Epidermal melanocyte (primary cell): ENCODE measurements at regions not wholly inside any gene's neighbourhood (a gene's known extent, or its start where the extent isn't known, plus 50 kb on each side); places are given as distances from the start of the nearest gene placed in this dataset.

Source experiments
- DNase-seq: peaks from one replicate; pipeline ENCODE4 v3.0.0; 2011; ENCODE audit warnings: low spot score; ENCODE audit not compliant: insufficient read length

DNA sequence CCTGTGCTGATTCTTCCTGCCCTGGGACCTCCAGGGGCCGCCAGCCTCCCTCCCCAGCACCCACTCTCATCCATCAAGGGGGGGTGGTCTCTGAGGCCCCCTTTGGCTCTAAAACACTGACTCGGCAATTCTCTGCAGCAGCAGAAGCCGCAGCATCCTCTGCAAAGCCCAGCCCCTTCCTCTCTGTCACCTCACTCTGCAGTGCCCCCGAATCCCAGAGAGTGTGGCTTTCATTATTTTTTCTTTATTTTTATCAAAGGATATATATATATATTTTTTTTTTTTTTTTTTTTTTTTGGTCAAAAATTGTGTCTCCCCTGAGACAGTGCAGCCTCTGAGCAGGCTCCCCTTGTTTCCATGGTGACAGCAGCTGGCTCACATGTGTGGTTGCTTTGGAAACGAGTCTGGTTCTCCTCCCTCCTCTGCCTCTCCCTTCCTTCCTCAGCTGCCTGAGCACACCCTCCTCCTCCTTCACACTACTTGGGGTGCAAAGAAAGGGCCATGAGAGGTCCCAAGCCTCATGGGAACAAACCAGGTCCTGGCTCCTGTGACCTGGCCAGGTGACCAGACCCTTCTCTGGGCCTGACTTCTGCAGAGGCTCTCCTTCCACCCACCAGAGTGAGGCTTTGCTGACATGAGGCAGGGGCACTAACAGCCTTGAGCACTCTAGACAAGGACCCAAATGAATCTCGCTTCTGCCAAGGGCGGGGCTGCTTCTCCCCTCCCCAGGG, 100.5 kb downstream of the LRRC74A start:
- no peak for DNase-seq

DNA sequence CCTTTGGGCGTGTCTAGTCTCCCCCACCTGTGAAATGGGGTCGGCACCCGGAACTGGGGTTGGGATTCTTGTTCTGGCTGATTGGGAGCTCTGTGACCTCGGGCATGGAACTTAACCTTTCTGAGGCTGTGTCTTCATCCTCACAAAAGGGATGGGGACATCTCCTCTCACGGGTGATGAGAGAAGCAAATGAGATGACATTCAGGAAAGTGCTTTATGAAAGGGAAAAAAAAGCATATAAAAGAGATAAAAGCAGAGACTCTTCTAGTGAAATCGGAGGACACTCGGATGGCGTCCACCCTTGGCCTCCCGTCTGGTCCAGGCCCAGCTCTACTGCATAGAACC, 98.9 kb downstream of the LRRC74A start:
- DNase-seq, result no peak

DNA sequence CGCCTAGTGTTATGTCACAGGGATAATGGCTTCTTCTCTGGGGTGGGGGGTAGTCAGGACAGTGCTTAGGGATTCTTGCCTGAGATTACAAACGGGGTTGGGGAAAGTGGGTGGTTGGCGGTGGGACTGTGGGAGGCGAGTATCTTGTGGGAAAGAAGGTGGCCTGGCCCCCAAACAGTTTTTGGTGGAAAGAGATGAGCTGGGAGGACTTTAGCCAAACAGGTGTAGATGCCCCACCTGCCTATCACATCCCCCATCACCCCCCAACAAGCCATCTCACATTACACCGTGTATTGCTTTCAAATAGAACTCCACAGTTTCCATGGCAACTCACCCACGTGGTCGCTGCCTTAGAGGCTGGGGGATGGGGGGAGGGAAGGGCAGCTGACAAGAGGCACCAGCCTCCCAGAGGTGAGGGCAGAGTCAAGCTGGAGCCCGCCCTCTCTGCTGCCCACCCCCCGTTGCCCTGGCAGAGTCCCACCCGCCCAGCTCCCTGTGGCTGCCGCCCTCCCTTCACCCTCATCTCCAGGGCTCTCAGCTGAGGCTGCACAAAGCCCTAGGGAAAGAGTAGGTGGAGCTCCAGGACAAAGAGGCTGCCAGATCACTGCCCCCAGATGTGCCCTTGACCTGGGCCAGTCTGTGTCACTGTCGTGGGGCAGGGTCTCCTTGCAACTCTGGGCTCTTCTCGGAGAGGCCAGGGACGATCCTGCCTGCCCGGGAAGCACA, 98.3 kb downstream of the LRRC74A start:
- no peak for DNase-seq

DNA sequence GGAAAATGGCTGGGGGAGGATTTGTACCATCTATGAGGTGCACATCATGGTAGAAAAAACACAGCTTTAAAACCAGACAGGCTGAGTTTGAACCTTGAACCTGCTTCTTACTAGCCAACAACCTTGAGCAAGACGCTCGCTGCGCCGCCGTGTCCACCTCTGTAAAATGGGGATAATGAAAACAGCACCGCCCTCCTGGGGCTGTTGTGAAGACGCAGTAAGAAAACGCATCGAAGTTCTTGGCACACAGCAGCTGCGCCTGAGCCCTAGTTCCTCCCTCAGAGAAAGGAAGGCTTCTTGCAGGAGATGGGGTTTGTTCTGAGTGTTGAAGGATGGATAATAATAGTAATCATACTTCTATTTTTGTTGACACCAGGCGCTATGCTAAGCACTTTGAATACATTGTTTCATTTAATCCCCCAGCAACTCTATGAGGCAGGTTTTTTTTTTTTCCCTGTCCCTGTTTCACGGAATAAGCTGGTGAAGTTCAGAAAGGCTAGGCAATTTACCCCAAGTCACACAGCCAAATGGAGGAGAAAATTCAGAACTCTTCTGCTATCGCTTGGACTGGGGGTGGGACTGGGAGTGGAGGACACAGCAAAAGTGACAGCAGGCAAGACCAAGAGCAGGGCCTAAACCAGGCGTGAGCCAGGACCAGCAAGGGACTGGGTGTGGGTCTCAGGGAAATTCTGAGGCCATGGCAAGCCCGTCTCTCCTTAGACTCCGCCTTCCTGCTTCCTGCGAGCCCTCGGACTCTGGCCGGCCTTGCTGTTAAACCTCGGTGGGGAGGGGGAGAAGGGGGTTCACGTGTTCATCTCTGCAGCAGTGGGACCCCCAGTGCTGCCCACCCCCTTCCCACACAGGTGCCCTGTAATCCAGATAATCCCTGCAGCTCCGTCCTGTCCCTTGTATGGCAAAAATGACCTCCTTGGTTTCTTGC, 97.5 kb downstream of the LRRC74A start:
- no peak for DNase-seq

DNA sequence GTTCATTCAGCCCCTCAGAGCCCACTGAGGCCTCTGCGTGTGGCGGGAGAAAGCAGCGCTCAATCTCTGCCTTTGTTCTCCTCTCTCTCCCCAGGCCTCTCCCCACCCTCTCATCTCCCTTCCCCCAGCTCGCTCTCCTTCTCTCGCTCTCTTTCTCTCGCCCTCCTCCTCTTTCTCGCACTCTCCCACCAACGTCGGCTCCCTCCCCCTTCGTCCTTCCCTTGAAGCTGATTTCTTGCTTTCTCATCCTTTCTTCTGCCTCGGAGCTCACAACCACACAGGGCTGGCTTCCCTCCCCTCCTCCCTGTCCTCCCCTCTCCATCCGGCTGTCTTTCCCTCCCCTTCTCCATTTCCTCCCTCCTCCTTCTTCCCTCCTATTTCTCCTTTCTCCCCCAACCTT, 96.4 kb downstream of the LRRC74A start:
- DNase-seq, result no peak

DNA sequence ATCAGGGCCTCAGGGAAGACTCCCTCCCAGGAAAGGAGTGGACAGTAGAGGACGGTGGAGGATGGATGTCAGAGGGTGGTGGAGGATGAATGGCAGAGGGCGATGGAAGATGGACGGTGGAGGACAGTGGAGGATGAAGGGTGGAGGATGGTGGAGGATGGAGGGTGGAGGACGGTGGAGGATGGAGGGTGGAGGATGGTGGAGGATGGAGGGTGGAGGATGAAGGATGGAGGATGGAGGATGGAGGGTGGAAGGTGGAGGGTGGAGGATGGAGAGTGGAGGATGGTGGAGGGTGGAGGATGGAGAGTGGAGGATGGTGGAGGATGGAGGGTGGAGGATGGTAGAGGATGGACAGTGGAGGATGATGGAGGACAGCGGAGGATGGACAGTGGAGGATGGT, 95.9 kb downstream of the LRRC74A start:
- DNase-seq, result no peak

DNA sequence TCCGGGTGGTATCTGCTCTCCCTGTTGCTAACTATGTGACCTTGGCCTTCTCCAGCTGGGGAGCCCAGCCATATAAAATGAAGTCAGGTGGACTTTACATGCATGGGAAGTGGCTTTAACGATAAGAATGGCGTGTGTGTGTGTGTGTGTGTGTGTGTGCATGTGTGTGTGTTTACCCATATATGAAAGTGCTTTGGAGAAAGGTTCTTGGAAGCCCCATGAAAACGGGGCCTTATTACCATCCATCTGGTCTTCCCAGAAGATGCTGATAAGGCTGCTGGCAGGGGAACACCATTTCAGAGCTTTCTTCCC, 94.8 kb downstream of the LRRC74A start:
- DNase-seq, result no peak

DNA sequence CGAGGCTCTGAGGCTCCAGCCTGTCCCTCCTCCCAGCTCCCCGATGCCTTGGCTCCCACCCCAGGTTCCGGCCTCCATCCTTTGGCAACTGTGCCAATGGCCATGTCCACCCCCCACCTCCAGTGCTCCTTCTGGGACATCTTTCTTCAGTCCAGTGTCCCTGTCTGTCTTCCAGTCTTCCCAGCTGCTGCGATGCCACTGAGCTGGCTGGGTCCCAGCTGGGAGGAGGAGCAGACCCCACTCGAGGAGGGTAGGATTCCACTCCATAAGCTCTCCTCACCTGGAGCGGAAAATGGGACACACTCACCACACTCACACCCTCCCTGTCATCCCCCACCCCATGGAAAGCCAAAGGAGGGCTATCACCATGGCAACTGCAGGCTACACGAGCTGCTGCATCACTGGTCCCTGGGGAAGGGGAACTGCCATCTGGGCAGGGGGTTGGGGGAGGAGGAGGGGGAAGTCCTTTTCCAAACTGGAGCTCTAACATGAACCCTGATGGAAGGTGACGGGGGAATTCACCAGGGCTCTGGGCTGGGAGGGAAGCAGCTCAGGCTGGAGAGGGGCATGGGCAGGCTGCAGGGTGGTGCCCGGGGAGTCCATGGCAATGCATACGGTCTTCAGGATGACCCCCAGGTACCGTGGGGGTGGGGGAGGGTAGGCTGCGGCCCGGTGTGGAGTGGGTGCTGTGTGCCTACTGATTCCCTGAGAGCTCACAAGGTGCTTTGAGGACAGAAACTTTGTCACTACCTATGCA, 94.3 kb downstream of the LRRC74A start:
- DNase-seq, result no peak

DNA sequence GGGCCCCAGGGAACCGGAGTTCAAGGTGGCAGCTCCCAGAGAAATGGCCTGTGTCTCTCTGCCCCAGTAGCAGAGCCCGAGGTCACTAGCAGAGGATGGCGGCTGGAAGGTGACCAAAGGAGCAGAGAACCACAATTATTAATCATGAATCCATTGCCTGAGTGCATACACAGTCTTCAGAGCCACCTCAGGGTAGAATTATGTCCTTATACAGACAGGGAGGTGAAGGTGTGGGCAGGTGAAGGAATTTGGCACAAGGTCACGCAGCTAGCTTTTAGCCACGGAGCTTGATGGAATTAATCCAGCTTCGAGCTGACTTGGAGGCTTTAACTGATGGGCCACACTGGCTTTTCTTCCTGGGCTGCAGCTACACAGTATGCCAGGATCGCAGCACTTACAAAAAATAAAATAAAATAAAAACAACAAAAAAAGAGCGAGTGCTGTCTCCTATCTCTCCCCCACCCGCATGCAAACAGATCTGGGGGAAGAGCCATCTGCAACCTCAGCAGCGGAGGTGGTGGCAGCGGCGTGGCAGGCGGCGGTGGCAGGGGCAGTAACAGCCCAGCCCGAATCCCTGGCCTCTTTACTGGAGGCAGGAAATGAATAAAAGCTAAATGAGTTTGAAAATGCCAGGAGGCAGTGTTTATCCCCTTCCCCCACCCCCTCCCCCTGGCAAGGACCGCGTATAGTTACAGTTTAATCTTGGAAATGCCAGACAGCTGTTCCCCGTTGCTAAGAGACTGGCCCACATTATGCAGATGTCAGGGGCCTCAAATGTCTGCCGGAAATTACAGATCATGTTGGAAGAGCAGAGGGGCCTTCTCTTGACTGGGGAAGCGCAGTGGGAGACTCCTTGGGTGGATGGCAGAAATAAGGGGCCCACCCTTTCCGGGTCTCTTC, 93.5 kb downstream of the LRRC74A start:
- peak; percentile 56 for DNase-seq
